GM21367 (cell line): ENCODE measurements at regions not wholly inside any gene's neighbourhood (a gene's known extent, or its start where the extent isn't known, plus 50 kb on each side); places are given as distances from the start of the nearest gene placed in this dataset.
"Not testable (repeated sequence)": the region's sequence is repeated elsewhere in the genome, so short reads cannot be mapped to it uniquely, and the experiment has no call there.

Experiments used
- ATAC-seq: cut with Tn5 transposase; IDR thresholded peaks from one replicate; pipeline ENCODE4 v1.9.1; 2021; ENCODE audit not compliant: unreplicated experiment

GRCh38 chr14:56027421-56027820 is 90.8 kb upstream of the PELI2 start:
- no peak for ATAC-seq

GRCh38 chr14:56027916-56028712 is 90.1 kb upstream of the PELI2 start:
- no peak for ATAC-seq

GRCh38 chr14:56036353-56036752 is 81.9 kb upstream of the PELI2 start:
- no peak for ATAC-seq

GRCh38 chr14:56040121-56040520 is 78.1 kb upstream of the PELI2 start:
- ATAC-seq: no peak

GRCh38 chr14:56044196-56044595 is 74.0 kb upstream of the PELI2 start:
- ATAC-seq: no peak

- no peak for ATAC-seq
Observed at GRCh38 chr14:56046546-56046945, 71.7 kb upstream of the PELI2 start.

GRCh38 chr14:56046996-56047395 is 71.2 kb upstream of the PELI2 start:
- no peak for ATAC-seq

- no peak for ATAC-seq
Observed at GRCh38 chr14:56049536-56049935, 68.7 kb upstream of the PELI2 start.

- ATAC-seq: no peak
Observed at GRCh38 chr14:56055511-56055910, 62.7 kb upstream of the PELI2 start.

GRCh38 chr14:56056031-56056430 is 62.2 kb upstream of the PELI2 start:
- no peak for ATAC-seq

- no peak for ATAC-seq
Observed at GRCh38 chr14:56057071-56057741, 61.0 kb upstream of the PELI2 start.

- no peak for ATAC-seq
Observed at GRCh38 chr14:56057767-56058166, 60.4 kb upstream of the PELI2 start.

GRCh38 chr14:56059054-56059453 is 59.2 kb upstream of the PELI2 start:
- ATAC-seq: no peak

GRCh38 chr14:56061051-56061450 is 57.2 kb upstream of the PELI2 start:
- ATAC-seq: no peak

GRCh38 chr14:56063131-56063530 is 55.1 kb upstream of the PELI2 start:
- no peak for ATAC-seq

GRCh38 chr14:56064513-56064912 is 53.7 kb upstream of the PELI2 start:
- ATAC-seq: no peak

- not testable (repeated sequence) for ATAC-seq
Observed at GRCh38 chr14:56065199-56065598, 53.0 kb upstream of the PELI2 start.

- ATAC-seq: no peak
Observed at GRCh38 chr14:56065621-56066290, 52.5 kb upstream of the PELI2 start.
